AG09309 (cell line): ENCODE measurements at regions not wholly inside any gene's neighbourhood (a gene's known extent, or its start where the extent isn't known, plus 50 kb on each side); places are given as distances from the start of the nearest gene placed in this dataset.

ENCODE experiments used
- DNase-seq: peaks from one replicate; pipeline ENCODE4 v3.0.0-alpha.2; 2010; ENCODE audit warnings: low read depth
- H3K4me3 ChIP-seq: 2 replicates; pipeline ENCODE4 v1.5.1; 2011; ENCODE audit warnings: mild to moderate bottlenecking, low read depth, low read length, moderate library complexity; ENCODE audit not compliant: control insufficient read depth
- CTCF ChIP-seq: IDR thresholded peaks from 2 replicates; pipeline ENCODE4 v1.5.1; 2011; ENCODE audit warnings: mild to moderate bottlenecking, low read depth, low read length, inconsistent platforms; ENCODE audit not compliant: insufficient read depth, control insufficient read depth; ENCODE audit errors: missing control alignments

DNA sequence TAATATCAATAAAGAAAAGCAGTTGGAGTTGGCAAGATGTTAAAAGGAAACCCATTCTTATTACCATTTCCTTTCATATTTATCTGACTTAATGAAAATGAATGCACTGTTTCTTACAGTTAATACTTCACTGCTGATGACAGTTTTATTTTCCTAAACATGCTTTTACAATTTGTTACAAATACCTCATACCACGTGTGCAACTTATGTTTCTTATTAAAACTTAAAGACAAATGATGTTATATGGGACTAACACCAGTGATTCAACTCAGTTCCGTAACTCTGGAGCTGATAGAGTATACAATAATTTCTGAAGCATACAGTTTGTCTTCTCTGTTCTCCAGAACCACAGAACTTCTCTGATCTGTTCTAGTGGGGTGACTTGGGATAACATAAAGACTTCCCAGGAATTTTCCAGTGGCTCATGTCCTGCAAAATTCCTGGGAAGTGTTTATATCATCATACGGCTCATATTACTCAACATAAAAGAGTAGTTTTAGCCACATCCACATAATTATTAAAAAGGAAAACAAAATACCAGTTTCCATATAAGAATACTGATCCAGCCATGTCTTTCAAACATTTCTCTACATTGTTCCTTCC lies 1259.0 kb upstream of the C9orf72 start:
- no peak overlapping the region for H3K4me3 ChIP-seq
- DNase-seq = no peak
- TF ChIP-seq CTCF = no peak

- no peak overlapping the region for H3K4me3 ChIP-seq
- no peak for TF ChIP-seq CTCF
- no peak for DNase-seq
Observed at GRCh38 chr9:28834156-28834555, 1260.9 kb upstream of the C9orf72 start.

- no peak overlapping the region for H3K4me3 ChIP-seq
- TF ChIP-seq CTCF = no peak
Observed at GRCh38 chr9:28839778-28840430, 1266.6 kb upstream of the C9orf72 start.

GRCh38 chr9:28841775-28842174 lies 1268.5 kb upstream of the C9orf72 start:
- no peak for TF ChIP-seq CTCF
- DNase-seq = no peak
- H3K4me3 ChIP-seq = no peak overlapping the region

More at GRCh38 chr9:28839778-28840430, 1266.6 kb upstream of the C9orf72 start:
- DNase-seq = no peak

- no peak for DNase-seq
- no peak overlapping the region for H3K4me3 ChIP-seq
- TF ChIP-seq CTCF = no peak
Observed at GRCh38 chr9:28847331-28847730, 1274.0 kb upstream of the C9orf72 start.

DNA sequence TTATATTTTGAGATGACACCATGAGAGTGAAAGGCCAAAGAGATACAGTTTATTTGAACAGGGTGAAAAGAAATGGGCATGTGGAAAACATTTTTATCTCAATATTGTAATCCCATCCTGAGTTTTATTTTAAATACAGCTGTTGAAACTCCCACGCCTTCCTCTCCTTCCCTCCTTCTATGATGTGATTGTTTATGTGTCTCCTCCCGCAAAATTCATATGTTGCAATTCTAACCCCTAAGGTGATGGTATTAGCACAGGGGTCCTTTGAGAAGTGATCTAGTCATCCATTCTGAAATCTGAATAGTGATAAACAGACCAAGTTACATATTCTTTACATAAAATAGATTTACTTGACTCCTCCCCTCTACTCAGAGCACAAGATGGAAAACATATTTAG lies 1275.4 kb upstream of the C9orf72 start:
- no peak for TF ChIP-seq CTCF
- DNase-seq = no peak
- H3K4me3 ChIP-seq = no peak overlapping the region
